Middle frontal gyrus (tissue), 1 donor: ENCODE measurements at regions not wholly inside any gene's neighbourhood (a gene's known extent, or its start where the extent isn't known, plus 50 kb on each side); places are given as distances from the start of the nearest gene placed in this dataset.

ENCODE experiments used
- DNase-seq: peaks from one replicate; pipeline ENCODE4 v3.0.0-alpha.2; 2015; ENCODE audit warnings: low spot score; ENCODE audit errors: extremely low spot score

DNA sequence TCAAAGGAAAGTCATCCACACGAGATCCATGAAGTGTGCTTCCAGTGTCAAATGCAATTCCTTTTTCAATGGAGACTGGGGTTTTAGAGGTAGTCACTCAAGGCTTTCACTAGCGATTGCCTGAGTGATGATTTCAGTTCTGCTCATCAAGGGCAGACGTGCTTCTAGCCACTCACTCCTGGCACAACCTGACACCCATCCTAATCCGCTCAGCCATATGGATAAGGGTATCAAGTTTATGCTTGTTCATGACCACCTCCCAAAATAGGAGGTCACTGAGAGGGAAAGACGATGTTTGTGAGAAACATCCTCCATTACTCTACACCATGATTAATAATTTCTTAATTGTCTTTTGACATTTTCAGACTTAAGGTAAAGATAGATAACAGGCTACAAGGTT lies 91.3 kb upstream of the HEY2 start:
- DNase-seq = no peak

DNA sequence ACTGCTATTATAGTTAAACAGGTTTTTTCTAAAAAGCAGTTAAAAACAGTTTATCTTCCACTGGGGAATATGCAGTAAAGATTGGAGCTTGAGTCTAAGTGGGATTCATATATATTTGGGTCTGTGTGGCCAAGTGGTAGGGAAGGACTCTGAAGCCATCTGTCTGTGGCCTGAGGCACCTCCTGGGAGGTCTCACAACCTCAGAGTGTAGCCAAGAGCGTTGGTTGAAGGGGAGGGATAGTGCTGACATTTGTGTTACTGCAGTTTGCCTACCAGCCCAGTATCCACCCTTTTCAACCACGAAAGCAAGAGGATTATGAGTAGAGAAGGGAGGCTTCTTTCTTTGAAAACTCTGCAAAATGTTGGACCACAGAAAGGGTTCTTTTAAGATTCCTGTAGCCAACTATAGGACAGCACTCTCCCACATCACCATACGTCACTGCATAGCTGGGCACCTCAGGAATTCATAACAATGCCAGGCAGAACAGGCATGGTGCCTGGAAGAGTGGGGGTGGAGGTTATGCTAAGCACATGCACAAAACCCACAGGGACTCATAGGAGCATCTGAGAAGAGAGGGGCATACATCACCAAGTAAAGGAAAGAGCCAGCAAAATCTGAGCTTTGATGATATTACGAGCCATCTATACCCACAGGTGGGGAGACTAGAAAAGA lies 90.5 kb upstream of the HEY2 start:
- no peak for DNase-seq

DNA sequence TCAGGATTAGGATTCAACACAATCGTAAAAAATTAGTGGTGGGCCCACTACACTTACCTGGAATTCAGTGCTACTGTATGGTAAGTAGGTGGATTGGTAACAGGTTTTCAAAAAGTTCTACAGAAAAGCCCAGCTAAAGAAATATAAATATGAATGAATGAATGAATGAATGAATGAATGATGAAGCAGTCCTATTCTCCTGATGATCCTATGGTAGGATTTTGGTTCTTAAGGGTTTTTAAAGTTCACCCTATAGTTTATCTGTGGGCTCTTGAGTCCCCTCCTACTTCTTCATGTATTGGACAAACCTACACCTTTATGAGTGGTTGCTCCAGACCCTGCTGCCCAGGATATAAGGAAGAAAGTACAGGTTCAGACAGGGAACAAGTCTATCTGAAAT lies 89.5 kb upstream of the HEY2 start:
- DNase-seq = no peak

DNA sequence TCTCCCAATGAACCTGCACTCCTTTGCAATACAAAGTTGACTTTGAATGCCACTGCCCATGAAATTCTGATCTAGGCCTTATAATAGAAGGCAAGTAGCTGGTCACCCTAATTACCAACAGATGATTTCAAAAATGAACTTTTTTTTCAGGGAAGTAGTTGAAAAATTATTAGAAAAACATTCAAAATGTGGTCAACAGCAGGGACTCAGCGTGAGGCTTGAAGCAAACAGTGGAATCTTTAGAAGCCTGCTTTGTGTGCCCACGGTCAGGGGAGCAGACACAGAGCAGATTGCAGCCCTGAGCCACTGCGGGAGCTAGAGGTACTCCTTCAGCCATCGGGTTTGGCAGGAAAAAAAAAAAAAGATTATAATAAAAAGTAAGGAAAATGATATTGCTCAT lies 87.1 kb upstream of the HEY2 start:
- no peak for DNase-seq

DNA sequence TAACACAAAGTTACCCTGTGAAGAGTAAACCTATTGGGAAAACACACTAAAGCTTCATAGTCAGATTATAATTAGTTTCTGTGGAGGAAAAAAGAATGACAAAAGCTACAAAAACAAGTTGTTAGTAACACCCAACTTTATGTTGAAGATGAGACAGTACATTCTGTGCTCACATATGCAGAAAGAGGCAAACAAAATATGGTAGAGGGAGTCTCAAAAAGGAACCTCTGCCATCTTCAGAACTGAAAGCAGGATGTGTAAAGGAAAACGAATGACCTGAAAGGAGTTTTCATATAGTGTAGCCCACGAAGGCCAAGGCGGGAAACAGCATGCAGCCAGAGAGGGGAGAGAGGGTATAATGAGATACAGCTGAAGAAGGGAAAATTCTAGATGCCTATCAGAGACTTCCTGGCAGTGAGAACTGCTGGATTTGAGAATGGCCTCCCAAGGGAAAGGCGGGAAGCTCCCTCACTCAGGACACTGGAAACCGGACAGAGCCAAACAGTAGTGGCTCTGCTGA lies 84.1 kb upstream of the HEY2 start:
- DNase-seq = no peak

DNA sequence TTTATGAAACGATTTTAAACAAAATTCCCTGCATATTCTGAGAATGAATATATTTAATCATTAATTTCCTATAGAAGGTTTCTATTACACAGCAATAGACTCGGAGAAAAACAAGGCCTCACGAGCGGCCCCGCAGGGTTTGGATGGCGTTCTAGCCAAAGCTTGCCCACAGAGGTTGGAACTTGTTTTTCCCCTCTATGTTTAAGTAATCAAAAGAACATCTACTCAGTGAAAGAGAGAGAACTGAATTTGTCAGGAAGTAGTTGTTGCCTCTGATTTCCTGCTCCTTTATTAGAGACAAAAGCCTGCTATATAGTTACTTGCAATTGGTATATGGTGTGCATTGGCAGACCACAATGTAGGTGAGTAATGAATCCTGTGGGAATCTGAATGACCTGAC lies 82.1 kb upstream of the HEY2 start:
- DNase-seq = no peak

DNA sequence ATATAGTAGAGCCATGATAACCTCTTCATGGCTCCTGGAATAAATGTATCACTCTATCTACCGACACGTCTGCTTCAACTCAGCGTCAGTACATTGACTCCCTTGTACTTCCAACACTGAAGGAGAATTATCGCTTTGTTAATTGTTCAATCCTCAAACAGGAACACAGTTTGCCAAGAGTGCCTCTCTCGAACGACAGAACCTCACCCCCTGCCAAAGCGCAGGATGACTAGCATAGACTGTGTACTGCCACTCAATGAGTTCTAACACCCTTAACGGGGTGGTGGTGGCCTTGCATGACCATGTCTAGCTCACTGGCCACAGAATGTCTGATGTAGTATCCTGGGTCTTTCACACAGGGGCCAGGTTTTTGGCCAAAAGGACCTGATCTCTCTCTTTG lies 81.4 kb upstream of the HEY2 start:
- peak; percentile 16 for DNase-seq

DNA sequence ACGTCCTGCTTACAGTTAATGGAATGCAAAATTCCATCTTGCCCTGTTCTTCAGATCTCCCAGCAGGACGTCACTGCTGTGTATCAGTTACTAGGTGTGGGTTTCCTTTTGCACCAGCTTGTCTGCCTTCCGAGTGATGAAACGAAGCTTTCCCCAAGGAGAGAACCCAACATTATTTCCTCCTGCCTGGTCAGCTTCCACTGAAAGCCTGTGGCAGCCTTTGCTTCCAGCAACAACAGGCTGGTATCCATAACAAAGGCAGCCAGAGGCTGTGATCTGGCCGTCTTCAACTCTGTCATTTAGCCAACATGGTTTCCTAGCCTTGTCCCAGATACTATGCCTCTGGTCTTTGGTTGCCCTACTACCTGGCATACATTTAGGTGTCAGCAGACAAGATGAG lies 78.9 kb upstream of the HEY2 start:
- DNase-seq = no peak

DNA sequence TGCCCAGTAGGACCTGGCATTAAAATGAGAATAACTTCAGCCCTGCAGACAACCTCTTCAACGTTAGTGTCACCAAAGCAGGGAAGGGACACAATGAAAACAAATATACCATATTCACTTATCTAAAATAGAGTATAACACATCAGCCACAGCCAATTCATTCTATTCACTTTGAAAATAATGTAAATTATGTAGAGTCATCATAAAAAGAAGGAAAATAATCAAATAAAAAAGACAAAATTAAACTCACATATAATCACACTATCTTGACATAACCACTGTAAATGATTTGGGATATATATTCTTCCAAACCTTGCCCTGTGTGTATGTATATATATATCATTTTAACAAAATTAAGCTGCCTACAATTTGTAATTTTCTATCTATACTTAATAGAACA lies 78.1 kb upstream of the HEY2 start:
- no peak for DNase-seq

DNA sequence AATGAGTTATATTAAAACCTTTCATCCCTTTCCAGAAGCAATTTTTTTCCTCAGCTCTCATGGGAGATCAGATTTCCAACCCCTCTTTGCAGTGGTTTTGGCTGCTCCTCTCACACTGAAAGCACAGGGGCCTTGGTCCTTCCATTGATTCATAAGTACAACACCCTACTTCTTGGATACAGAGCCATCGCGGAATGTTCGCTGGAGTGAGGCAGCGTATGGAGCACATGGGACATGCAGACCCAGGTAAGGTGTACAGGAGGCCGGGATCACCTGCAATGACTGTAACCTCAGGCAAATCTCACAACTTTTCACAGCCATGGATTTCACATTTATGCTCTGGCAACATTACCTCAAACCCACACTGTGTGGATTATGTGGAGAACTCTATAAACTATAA lies 75.2 kb upstream of the HEY2 start:
- DNase-seq = no peak

DNA sequence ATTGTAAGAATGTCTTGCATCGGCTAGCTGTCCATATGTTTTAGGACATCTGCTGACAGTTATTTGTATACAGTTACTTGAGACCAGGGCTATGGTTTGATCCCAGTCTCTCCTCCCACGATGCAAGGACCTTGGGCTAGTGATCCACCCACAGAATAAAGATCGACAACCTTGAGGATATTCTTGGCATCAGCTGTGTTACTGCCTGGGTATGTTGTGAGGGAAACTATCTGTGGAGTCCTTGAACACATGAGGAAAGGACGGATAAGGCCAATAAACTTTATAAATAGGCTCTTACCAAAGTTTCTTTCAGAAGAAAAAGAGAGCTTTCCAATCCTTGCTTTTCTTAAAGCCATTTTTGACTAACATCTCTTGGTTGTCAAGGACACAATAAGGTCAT lies 70.8 kb upstream of the HEY2 start:
- no peak for DNase-seq

DNA sequence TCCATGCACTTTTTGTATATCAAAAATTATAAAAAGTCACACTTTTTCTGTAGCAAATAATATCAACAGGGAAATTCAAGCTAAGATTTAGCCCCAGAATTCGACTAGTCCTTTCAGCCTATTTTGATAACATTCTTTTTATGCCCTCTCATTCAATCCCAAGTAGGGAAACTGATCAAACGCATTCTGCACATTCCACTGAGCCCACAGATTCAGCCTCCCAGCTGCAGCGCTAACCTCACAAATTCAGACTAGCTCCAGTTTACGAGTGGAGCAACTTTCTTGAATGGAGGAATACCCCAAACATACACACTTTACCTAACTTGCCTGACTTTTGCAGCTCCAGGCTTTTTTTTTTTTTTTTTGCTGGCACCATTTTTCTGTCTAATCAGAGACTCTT lies 70.3 kb upstream of the HEY2 start:
- no peak for DNase-seq

DNA sequence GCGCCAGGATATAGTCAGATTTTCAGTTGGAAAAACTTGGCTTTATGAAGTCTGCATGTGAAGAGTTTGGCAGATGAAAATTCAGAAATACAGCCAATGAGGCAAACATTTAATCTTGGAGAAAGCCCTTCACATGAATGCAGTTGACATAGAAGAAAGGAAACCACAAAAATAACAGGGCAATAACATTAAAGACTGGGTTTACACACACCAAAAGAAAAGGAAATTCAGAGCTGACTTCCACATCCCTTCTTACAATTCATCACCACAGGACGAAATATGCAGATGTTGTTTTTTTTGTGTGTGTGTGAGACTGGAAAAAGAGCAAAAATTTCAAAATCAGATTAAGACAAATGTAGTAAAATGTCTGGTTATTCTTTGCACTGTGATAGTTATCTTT lies 69.8 kb upstream of the HEY2 start:
- no peak for DNase-seq

DNA sequence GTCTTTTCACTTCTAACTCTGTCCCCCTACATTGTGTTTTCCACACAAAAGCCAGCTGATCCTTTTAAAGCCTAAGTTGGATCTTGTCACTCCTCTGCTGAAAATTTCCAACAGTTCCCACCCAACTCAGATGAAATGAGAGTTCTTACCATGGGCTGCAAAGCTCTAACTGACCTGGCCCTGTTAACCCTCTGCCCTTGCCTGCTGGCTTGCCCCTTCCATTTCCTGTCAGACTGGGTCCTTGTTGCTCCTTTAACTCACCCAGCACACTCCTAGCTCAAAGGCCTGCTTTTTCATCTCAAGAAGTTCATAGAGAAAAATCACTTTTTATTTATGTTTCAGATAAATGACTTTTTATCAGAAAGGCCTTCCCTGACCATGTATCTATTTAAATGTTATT lies 66.5 kb upstream of the HEY2 start:
- no peak for DNase-seq

DNA sequence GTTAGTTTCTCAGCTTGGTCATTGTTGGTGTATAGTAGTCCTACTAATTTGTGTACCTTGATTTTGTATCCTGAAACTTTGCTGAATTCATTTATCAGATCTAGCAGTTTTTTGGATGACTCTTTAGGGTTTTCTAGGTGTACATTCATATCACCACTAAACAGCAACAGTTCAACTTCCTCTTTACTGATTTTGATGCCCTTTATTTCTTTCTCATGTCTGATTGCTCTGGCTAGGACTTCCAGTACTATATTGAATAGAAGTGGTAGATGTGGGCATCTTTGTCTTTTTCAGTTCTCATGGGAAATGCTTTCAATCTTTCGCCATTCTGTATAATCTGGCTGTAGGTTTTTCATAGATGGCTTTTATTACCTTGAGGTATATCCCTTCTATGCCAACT lies 61.3 kb upstream of the HEY2 start:
- DNase-seq = no peak

DNA sequence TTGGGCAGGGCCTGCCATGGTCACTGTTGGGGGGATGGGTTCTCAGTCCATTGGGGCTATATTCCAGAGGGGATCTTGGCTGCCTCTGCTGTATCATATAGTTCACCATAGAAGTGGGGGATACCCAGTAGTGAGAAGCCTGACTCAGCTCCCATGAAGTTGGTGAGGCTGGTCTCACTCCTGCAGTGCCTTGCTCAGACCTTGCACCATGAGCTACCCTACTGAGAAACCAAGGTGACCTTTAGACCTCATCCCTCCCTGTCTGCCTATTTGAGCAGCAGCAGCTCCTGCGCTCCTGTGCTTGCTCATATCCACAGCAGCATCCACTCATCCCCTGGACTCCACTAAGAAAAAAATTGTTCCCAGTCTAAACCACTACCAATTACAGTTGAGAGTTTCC lies 56.0 kb upstream of the HEY2 start:
- no peak for DNase-seq

DNA sequence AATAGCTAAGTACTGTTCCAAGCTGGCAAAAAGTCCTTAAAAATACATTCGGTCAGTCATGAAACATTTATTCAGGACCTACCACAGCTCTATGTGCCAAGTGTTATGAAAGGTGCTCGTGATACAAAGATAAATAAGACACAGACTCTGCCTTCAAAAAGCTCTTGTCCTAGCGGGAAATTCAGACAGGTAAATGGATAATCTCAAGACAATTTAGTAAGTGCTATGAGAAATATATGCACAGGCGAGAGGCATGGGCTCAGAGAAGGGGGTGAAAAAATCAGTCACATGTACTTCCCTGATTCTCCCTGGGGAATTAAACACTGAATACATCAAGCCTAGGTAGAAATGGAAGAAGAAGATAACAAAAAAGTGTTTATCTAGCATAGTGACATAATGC lies 49.8 kb upstream of the HEY2 start:
- DNase-seq = no peak
